Endothelial cell of umbilical vein (primary cell): ENCODE measurements at regions not wholly inside any gene's neighbourhood (a gene's known extent, or its start where the extent isn't known, plus 50 kb on each side); places are given as distances from the start of the nearest gene placed in this dataset.
A peak's percentile ranks its signal among the peaks of the same experiment; 100 is the strongest.

Experiments used
- BruUV-seq: library from RNA; stranded (reverse); fragments of 400-500 nt; replicated peaks from 2 replicates; lab custom pipeline; 2021; lab: Mats Ljungman, UMichigan
- CTCF ChIA-PET: fragments of 300-600, 350-600 bp; sonication (Branson Sonifier 250); formaldehyde crosslinking; loops from one replicate; lab custom pipeline; 2021; ENCODE audit warnings: antibody characterized with exemption, inconsistent platforms; lab: Charles Lee
- POLR2A ChIA-PET: fragments of 300-600, 350-600 bp; sonication (Branson Sonifier 250); formaldehyde crosslinking; loops from one replicate; lab custom pipeline; 2021; ENCODE audit warnings: antibody characterized with exemption, inconsistent platforms; lab: Charles Lee
- DNase-seq: peaks from one replicate; pipeline ENCODE4 v3.0.0-alpha.2; 2011; ENCODE audit warnings: low read depth, low spot score
- FAIRE-seq: peaks from 2 replicates; lab custom pipeline; 2011; peaks lifted over from hg19 to GRCh38; lab: Jason Lieb, UNC
- H2AFZ ChIP-seq: 2 replicates; pipeline ENCODE4 v1.6.0; 2012; ENCODE audit warnings: low read depth, low read length, control low read depth, inconsistent platforms
- H3K27ac ChIP-seq: 2 replicates; pipeline ENCODE4 v1.5.1; 2011; ENCODE audit warnings: low read depth, mild to moderate bottlenecking, control low read depth, low read length, moderate library complexity; ENCODE audit not compliant: insufficient read depth
- H3K27me3 ChIP-seq, 2 experiments: 2 replicates each; pipeline versions ENCODE4 v1.6.0 to v1.6.1; 2011; ENCODE audit warnings: low read length in 2 of 2, mixed read lengths in 1 of 2; ENCODE audit not compliant: control insufficient read depth in 2 of 2, insufficient read depth in 2 of 2
- H3K36me3 ChIP-seq, 2 experiments: 2 replicates in 1 of 2; 3 replicates in 1 of 2; pipeline ENCODE4 v1.5.1; 2011; ENCODE audit warnings: low read length in 2 of 2, mild to moderate bottlenecking in 1 of 2, moderate library complexity in 1 of 2; ENCODE audit not compliant: control insufficient read depth in 2 of 2, insufficient read depth in 2 of 2; ENCODE audit errors: extremely low read depth in 1 of 2
- H3K4me1 ChIP-seq: 3 replicates; pipeline ENCODE4 v1.5.1; 2011; ENCODE audit warnings: mild to moderate bottlenecking, low read length; ENCODE audit not compliant: control insufficient read depth, insufficient read depth; ENCODE audit errors: extremely low read depth
- H3K4me2 ChIP-seq: 2 replicates; pipeline ENCODE4 v1.6.1; 2011; ENCODE audit warnings: low read length, control low read depth, mixed read lengths; ENCODE audit not compliant: insufficient read depth
- H3K4me3 ChIP-seq, 3 experiments: fragments of 200-600 bp in 1 of 3; sonication (generic), shearing (Covaris generic) in 1 of 3; replicated peaks in 1 of 3; 2 replicates each; pipeline ENCODE4 v1.5.1; 2011 to 2016; ENCODE audit warnings: control low read depth in 3 of 3, low read length in 3 of 3, mild to moderate bottlenecking in 2 of 3, inconsistent platforms in 1 of 3, low read depth in 1 of 3, moderate library complexity in 1 of 3; ENCODE audit not compliant: insufficient read depth in 1 of 3
- H3K79me2 ChIP-seq: 2 replicates; pipeline ENCODE4 v1.6.0; 2012; ENCODE audit warnings: low read length, inconsistent platforms; ENCODE audit not compliant: control insufficient read depth, insufficient read depth
- H3K9ac ChIP-seq: replicated peaks from 2 replicates; pipeline ENCODE3; 2011; ENCODE audit warnings: low read length, control low read depth; ENCODE audit not compliant: insufficient read depth; ENCODE audit errors: extremely low read depth
- H3K9me1 ChIP-seq: replicated peaks from 3 replicates; pipeline ENCODE4 v1.6.0; 2011; ENCODE audit warnings: mild to moderate bottlenecking, low read length; ENCODE audit not compliant: control insufficient read depth, insufficient read depth; ENCODE audit errors: extremely low read depth
- H3K9me3 ChIP-seq: replicated peaks from 2 replicates; pipeline ENCODE4 v1.5.1; 2012; ENCODE audit warnings: low read length, inconsistent platforms; ENCODE audit not compliant: control insufficient read depth, insufficient read depth
- H4K20me1 ChIP-seq: replicated peaks from 2 replicates; pipeline ENCODE3; 2011; ENCODE audit warnings: mild to moderate bottlenecking, low read length; ENCODE audit not compliant: control insufficient read depth, insufficient read depth; ENCODE audit errors: extremely low read depth
- CTCF ChIP-seq, 2 donors: IDR thresholded peaks; 1 replicate in 1 of 2; 2 replicates in 1 of 2; pipeline ENCODE4 v1.5.1; 2011; ENCODE audit warnings: low read length in 2 of 2, mild to moderate bottlenecking in 2 of 2, moderate library complexity in 2 of 2, control low read depth in 1 of 2, inconsistent platforms in 1 of 2, low read depth in 1 of 2; ENCODE audit not compliant: insufficient read depth in 1 of 2; ENCODE audit errors: extremely low read depth in 1 of 2
- EZH2 ChIP-seq: IDR thresholded peaks from 2 replicates; pipeline ENCODE4 v1.6.1; 2012; ENCODE audit warnings: borderline replicate concordance, low read depth, mild to moderate bottlenecking, moderate library complexity, low read length, inconsistent platforms; ENCODE audit not compliant: severe bottlenecking
- FOS ChIP-seq: IDR thresholded peaks from 2 replicates; pipeline ENCODE4 v1.6.1; 2011; ENCODE audit warnings: mild to moderate bottlenecking, low read length, moderate library complexity, borderline replicate concordance; ENCODE audit not compliant: insufficient read depth
- GATA2 ChIP-seq: IDR thresholded peaks from 2 replicates; pipeline ENCODE4 v1.7.0; 2011; ENCODE audit warnings: low read depth, mild to moderate bottlenecking, moderate library complexity, mixed read lengths, low read length; ENCODE audit not compliant: insufficient read length, insufficient read depth
- JUN ChIP-seq: IDR thresholded peaks from 2 replicates; pipeline ENCODE4 v1.6.1; 2011; ENCODE audit warnings: borderline replicate concordance, low read depth; ENCODE audit not compliant: insufficient read length, insufficient read depth
- MAX ChIP-seq: IDR thresholded peaks from 2 replicates; pipeline ENCODE4 v1.6.1; 2011; ENCODE audit not compliant: insufficient read depth, insufficient read length
- MYC ChIP-seq: IDR thresholded peaks from one replicate; pipeline ENCODE4 v1.6.1; 2011; ENCODE audit warnings: mild to moderate bottlenecking, low read depth, low read length
- POLR2A ChIP-seq: IDR thresholded peaks from 2 replicates; pipeline ENCODE4 v1.6.1; 2012; ENCODE audit warnings: low read depth, mild to moderate bottlenecking, control low read depth, low read length
- POLR2AphosphoS5 ChIP-seq: IDR thresholded peaks from 2 replicates; pipeline ENCODE4 v1.6.1; 2012; ENCODE audit warnings: low read depth, mild to moderate bottlenecking, control low read depth, low read length, moderate library complexity; ENCODE audit not compliant: insufficient read depth
- dilution Hi-C: fragments of 300-500 bp; cut with MboI; formaldehyde crosslinking; loops from one replicate; pipeline ENCODE4 v1.15.0; 2019; ENCODE audit warnings: low sequenced_read_pairs; ENCODE audit not compliant: extremely low pct_ligation_motif_present
- intact Hi-C: fragments of 100-400 bp; cut with micrococcal nuclease; formaldehyde crosslinking; loops from one replicate; pipeline ENCODE4 v1.10.0; 2022

DNA sequence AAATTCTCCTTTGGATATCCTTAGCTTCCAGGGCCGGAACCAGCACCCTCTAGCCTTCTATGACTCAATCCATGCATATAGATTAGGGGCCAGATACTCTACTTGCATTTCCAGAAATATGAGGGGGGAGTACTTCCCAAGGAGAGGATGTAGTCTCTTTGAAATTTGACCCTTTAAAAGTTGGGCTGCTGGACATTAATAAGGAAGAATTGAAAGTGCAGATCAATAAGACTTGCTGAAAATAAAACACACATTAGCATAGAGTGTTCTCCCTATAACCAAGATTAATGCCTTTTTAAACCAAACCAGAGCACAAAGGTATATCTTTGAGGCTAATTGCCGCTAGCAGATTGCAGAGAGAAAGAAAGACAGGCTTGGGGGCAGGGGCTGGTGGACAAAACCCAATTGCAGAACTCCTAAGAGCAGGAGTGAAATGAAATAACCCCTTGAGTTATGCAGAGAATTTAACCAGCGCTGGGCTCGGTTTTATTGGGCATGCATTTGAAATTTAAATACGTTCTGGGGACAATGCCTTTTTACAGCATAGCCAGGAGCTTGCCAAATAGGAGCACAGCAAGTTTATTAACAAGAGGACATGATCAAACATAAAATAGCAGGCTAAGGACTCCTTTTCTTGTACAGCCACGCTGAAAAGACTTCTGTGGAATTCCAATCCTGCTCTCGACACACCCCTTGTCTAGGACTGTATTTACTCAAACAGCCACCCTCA, 108.2 kb upstream of the SALL4 start:
- TF ChIP-seq POLR2A = no peak
- TF ChIP-seq MYC = no peak
- TF ChIP-seq GATA2 = peak; percentile 84
- TF ChIP-seq EZH2 = no peak
- peak; percentile 23 for TF ChIP-seq FOS
- peaks cover 20% of the 10 kb centered on the region for H3K4me1 ChIP-seq
- H3K27ac ChIP-seq = peak overlapping the region; percentile 76
- H3K36me3 ChIP-seq = no peaks in the 10 kb centered on the region
- H3K9me3 ChIP-seq = no peaks in the 10 kb centered on the region
- H3K4me3 ChIP-seq = peak overlapping the region in 2 of 3 experiments; percentile 15 to 30
- no peaks in the 10 kb centered on the region for H3K79me2 ChIP-seq
- no peaks in the 10 kb centered on the region for H3K27me3 ChIP-seq
- POLR2A ChIA-PET = no interaction called here
- no peaks in the 10 kb centered on the region for H4K20me1 ChIP-seq
- CTCF ChIA-PET = interaction anchor here (1.1 to 1.2 kb wide), 3 partner anchors 25 to 209 kb away, joined by 3 read pairs; no protein-coding TSS in a partner anchor
- DNase-seq = peak; percentile 49
- H3K4me2 ChIP-seq = peak overlapping the region; percentile 97
- dilution Hi-C loops (no loop called here), intact Hi-C loops (no loop called here)
- BruUV-seq = no TSS peak
- no peaks in the 10 kb centered on the region for H3K9me1 ChIP-seq
- H2AFZ ChIP-seq = peak overlapping the region; percentile 53
- peak; percentile 72 for FAIRE-seq
- peak overlapping the region; percentile 34 for H3K9ac ChIP-seq

GRCh38 chr20:51906679-51907078, 104.4 kb upstream of the SALL4 start:
- intact Hi-C loops = no loop called here
- CTCF ChIA-PET = no interaction called here
- Histone ChIP-seq H2AFZ (no peak overlapping the region), H3K36me3 (no peaks in the 10 kb centered on the region), H3K4me1 (peaks cover 20% of the 10 kb centered on the region), H3K9me1 (no peaks in the 10 kb centered on the region), H3K27me3 (no peaks in the 10 kb centered on the region), H3K9me3 (no peaks in the 10 kb centered on the region), H3K79me2 (no peaks in the 10 kb centered on the region), H3K9ac (no peak overlapping the region), H3K4me3 (no peak overlapping the region), H3K27ac (no peak overlapping the region), H3K4me2 (no peak overlapping the region), H4K20me1 (no peaks in the 10 kb centered on the region)
- DNase-seq = peak; percentile 78
- dilution Hi-C loops = no loop called here
- BruUV-seq = no TSS peak
- FAIRE-seq = no peak
- no peak for TF ChIP-seq CTCF (IDR thresholded peaks at IDR 0.05; ENCODE audit: extremely low read depth in 1 of 2, insufficient read depth in 1 of 2, low read depth in 1 of 2, low read length in 2 of 2)
- TF ChIP-seq POLR2A = no peak
- TF ChIP-seq MAX = no peak
- TF ChIP-seq EZH2 = no peak
- TF ChIP-seq MYC = no peak
- no peak for TF ChIP-seq JUN
- no peak for TF ChIP-seq FOS
- no peak for TF ChIP-seq POLR2AphosphoS5
- TF ChIP-seq GATA2 = no peak
- POLR2A ChIA-PET = no interaction called here
